GM21619 (cell line): ENCODE measurements at regions not wholly inside any gene's neighbourhood (a gene's known extent, or its start where the extent isn't known, plus 50 kb on each side); places are given as distances from the start of the nearest gene placed in this dataset.
"Not testable (repeated sequence)": the region's sequence is repeated elsewhere in the genome, so short reads cannot be mapped to it uniquely, and the experiment has no call there.

Source experiments
- ATAC-seq: cut with Tn5 transposase; IDR thresholded peaks from one replicate; pipeline ENCODE4 v1.9.1; 2021; ENCODE audit not compliant: unreplicated experiment

GRCh38 chr9:64370344-64370743, 914.7 kb downstream of the FOXD4L5 start:
- not testable (repeated sequence) for ATAC-seq

DNA sequence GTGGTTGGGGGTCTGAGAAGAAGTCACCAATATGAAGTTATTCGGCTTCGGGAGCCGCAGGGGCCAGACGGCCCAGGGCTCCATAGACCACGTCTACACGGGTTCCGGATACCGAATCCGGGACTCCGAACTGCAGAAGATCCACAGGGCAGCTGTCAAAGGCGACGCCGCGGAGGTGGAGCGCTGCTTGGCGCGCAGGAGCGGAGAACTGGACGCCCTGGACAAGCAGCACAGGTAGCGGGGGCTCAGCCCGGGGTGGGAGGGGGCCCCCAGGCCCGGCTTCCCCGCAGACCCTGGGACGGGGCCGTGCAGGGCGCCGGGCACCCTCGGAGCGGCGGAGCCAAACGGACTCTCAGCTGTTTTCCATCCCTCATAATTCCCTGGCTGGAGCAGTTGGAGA, 915.4 kb downstream of the FOXD4L5 start:
- not testable (repeated sequence) for ATAC-seq

- ATAC-seq: peak; percentile 100
Measured at GRCh38 chr9:64369114-64369513, 915.9 kb downstream of the FOXD4L5 start.

DNA sequence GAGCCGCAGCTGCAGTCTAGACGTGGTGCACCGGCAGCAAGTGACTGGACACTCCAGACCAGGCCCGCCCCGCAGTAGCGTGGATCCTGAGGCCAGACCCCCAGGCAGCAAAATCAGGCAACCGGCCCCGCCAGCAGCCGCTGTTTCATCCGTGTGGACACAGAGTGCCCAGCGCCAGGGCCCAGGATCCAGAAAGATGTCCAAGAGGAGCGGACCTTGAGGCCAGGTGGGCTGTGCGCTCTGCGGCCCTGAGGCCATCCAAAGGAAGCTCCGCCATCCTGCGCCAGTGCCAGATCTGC, 916.4 kb downstream of the FOXD4L5 start:
- ATAC-seq: not testable (repeated sequence)

DNA sequence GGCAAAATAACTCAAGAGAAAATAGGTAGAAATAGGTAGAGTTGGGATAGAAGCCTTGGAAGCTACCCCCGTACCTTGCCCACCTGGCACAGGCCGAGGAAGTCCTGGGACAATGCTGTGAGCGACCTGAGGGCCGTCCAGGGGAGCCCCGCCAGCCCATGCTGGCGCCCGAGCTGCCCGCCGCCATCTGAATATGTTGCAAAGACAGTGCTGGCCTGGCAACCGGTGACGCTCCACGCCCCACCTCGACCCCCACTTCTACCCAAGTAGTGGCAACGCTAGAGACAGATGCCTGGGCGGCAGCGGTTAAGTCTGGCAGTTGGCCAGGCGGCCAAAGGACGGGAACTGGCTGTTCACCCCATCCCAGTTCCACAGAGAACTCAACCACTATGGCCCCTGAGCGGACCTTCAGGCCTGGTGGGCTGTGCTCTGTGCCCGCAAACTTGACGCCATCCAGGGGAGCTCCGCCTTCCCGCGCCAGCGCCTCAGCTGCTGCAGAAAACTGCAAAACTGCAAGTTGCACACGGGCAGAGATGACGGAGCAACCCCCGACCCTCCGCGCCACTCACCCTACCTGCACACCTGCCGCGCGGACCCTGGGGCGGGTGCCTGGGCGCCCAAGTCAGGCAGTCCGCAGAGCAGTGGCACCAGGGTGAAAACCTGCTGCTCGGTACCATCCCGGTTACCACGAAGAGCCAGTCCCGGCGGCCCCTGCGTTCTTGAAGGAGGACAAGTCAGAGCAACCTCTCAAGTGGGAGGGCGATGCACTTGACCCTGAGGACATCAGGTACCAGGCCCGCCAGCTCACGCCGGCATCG, 917.0 kb downstream of the FOXD4L5 start:
- ATAC-seq: not testable (repeated sequence)
